Ammon's horn (tissue), 1 donor: ENCODE measurements at regions not wholly inside any gene's neighbourhood (a gene's known extent, or its start where the extent isn't known, plus 50 kb on each side); places are given as distances from the start of the nearest gene placed in this dataset.
A peak's percentile ranks its signal among the peaks of the same experiment; 100 is the strongest.
"Not testable (repeated sequence)": the region's sequence is repeated elsewhere in the genome, so short reads cannot be mapped to it uniquely, and the experiment has no call there.

ENCODE experiments used
- DNase-seq: peaks from one replicate; pipeline ENCODE4 v3.0.0-alpha.2; 2016; ENCODE audit warnings: low spot score

DNA sequence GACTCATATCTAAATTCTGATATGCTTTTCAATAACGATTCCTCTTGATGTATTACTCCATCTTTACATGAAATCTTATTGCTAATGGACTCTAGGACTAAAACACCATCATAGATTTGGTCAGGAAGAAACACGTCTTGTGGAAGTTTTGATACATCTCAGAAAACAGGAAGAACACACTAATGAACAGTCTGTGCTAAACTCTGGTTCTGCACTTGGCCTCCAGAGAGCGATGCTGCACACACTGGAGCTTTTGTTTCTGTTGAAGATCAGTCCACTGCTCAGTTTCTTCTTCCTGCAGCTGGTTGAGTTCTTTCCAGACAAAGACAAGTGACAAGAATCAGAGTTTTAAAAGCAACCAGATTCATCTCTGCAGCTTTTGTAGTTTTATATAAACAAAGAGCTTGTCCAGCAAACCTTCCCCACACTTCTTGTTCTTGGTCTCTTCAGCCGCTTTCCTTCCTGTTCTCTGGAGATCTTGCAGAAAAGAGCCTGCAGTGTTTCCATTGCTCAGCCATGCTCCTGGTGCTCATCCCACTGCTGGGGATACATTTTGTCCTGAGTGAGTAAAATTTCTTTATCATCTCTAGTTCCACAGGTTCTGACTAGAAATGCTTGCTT lies 229.1 kb upstream of the OR4E1 start:
- peak; percentile 43 for DNase-seq

DNA sequence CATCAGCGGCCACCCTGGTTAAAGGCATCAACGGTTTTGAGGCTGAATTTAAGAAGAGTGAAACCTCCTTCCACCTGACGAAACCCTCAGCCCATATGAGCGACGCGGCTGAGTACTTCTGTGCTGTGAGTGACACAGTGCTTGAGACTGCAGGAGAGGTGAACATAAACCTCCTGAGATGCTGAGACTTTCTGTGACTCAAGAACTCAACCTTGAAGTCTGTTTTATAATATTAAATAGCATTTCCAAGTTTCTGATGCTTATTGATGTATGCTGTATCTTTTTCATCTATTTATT lies 221.2 kb upstream of the OR4E1 start:
- not testable (repeated sequence) for DNase-seq

DNA sequence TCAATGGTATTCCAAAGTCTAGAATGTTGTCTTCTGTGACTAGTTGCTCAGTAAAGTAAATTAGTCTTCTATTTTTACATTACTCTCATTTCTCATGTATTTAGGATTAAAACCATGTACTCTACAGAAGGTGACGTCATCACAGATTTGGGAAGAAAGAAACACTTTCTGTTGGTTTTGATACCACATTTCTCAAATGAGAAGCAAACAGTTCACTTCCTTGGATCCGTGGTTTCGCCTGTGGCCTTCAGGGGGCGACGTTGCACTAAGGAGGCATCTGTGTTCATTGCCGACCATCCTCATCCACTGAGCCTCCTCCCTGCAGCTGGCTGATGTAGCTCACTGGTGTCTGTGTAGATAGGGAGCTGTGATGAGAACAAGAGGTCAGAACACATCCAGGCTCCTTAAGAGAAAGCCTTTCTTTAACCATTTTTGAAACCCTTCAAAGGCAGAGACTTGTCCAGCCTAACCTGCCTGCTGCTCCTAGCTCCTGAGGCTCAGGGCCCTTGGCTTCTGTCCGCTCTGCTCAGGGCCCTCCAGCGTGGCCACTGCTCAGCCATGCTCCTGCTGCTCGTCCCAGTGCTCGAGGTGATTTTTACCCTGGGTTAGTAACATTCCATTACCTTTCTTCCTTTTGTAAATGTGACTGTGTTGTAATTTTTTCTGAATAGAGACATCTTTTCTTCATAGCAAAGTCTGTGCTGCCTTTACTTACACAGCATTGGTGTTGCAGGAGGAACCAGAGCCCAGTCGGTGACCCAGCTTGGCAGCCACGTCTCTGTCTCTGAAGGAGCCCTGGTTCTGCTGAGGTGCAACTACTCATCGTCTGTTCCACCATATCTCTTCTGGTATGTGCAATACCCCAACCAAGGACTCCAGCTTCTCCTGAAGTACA lies 220.6 kb upstream of the OR4E1 start:
- DNase-seq: peak; percentile 7

- no peak for DNase-seq
Observed at GRCh38 chr14:21891921-21892320, 218.3 kb upstream of the OR4E1 start.

- DNase-seq: no peak
Observed at GRCh38 chr14:21884995-21885394, 211.4 kb upstream of the OR4E1 start.

- DNase-seq: no peak
Observed at GRCh38 chr14:21882226-21882625, 208.6 kb upstream of the OR4E1 start.

DNA sequence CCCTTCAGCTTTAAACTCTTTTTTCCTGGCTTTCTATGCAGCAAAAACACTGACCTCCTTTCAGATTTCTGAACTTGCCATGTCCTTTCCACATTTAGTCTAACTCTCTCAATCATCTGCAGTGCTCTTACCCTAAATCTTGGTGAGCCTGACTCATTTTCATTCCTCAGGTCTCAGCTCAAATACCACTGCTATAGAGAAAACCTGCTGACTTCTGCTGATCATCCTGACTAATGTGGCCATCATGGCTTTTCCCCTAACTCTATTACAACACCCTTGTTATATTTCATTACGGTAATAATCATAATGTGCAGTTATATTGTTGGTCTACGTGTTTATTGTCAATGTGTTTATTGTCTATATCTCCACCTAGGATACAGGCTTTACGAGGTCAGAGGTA lies 207.3 kb upstream of the OR4E1 start:
- DNase-seq: no peak

GRCh38 chr14:21875791-21876190 lies 202.2 kb upstream of the OR4E1 start:
- DNase-seq: no peak

GRCh38 chr14:21874946-21875345 lies 201.3 kb upstream of the OR4E1 start:
- no peak for DNase-seq

GRCh38 chr14:21874167-21874566 lies 200.5 kb upstream of the OR4E1 start:
- no peak for DNase-seq

- peak; percentile 66 for DNase-seq
Observed at GRCh38 chr14:21868442-21869046, 194.9 kb upstream of the OR4E1 start.

GRCh38 chr14:21867541-21867940 lies 193.9 kb upstream of the OR4E1 start:
- no peak for DNase-seq

DNA sequence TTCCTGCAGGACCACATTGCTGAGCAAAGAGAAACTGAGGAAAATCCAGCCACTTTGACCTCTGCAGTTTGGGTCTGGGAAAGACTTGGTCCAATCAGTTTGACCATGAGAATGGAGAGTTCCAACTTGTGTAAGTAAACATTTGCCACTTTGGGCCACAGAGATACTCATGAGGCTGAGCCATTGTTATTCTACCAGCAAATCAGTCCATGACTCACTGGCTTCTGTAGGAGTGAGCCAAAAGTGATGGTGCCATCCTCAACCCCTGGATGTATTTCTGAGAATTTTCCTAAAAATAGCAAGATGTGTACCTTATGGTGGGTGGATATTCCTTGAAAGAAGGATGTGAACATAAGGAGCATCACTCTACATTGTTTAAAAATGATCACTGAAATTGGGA lies 192.9 kb upstream of the OR4E1 start:
- DNase-seq: no peak

GRCh38 chr14:21863289-21863688 lies 189.7 kb upstream of the OR4E1 start:
- no peak for DNase-seq

- no peak for DNase-seq
Observed at GRCh38 chr14:21861153-21861552, 187.5 kb upstream of the OR4E1 start.

GRCh38 chr14:21860172-21860571 lies 186.6 kb upstream of the OR4E1 start:
- DNase-seq: no peak

DNA sequence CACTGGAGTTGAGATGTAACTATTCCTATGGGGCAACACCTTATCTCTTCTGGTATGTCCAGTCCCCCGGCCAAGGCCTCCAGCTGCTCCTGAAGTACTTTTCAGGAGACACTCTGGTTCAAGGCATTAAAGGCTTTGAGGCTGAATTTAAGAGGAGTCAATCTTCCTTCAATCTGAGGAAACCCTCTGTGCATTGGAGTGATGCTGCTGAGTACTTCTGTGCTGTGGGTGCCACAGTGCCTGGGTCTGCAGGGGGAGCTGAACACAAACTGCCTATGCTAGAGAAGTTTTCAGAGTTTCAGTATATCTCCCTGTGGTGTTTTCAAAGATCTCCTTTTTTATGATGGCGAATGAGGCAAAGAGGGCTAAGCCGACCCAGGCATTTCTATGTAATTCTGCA lies 179.2 kb upstream of the OR4E1 start:
- no peak for DNase-seq

DNA sequence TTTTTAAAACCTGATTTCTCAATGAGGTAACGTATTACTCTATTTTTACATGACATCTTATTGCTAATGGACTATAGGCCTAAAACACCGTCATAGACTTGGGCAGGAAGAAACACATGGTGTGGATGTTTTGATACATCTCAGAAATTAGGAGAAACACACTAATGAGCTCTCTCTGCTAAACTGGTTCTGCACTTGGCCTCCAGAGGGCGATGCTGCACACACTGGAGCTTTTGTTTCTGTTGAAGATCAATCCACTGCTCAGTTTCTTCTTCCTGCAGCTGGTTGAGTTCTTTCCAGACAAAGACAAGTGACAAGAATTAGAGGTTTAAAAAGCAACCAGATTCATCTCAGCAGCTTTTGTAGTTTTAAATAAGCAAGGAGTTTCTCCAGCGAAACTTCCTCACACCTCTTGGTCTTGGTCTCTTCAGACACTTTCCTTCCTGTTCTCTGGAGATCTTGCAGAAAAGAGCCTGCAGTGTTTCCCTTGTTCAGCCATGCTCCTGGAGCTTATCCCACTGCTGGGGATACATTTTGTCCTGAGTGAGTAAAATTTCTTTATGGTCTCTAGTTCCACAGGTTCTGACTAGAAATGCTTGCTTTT lies 178.5 kb upstream of the OR4E1 start:
- peak; percentile 75 for DNase-seq

DNA sequence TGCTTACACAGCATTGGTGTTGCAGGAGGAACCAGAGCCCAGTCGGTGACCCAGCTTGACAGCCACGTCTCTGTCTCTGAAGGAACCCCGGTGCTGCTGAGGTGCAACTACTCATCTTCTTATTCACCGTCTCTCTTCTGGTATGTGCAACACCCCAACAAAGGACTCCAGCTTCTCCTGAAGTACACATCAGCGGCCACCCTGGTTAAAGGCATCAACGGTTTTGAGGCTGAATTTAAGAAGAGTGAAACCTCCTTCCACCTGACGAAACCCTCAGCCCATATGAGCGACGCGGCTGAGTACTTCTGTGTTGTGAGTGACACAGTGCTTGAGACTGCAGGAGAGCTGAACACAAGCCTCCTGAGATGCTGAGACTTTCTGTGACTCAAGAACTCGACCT lies 173.3 kb upstream of the OR4E1 start:
- not testable (repeated sequence) for DNase-seq

- peak; percentile 10 for DNase-seq
Observed at GRCh38 chr14:21846227-21846885, 172.7 kb upstream of the OR4E1 start.

- no peak for DNase-seq
Observed at GRCh38 chr14:21840765-21841164, 167.1 kb upstream of the OR4E1 start.

GRCh38 chr14:21833836-21834235 lies 160.2 kb upstream of the OR4E1 start:
- DNase-seq: no peak
